ENCODE measurements at regions not wholly inside any gene's neighbourhood (a gene's known extent, or its start where the extent isn't known, plus 50 kb on each side); places are given as distances from the start of the nearest gene placed in this dataset.

DNA sequence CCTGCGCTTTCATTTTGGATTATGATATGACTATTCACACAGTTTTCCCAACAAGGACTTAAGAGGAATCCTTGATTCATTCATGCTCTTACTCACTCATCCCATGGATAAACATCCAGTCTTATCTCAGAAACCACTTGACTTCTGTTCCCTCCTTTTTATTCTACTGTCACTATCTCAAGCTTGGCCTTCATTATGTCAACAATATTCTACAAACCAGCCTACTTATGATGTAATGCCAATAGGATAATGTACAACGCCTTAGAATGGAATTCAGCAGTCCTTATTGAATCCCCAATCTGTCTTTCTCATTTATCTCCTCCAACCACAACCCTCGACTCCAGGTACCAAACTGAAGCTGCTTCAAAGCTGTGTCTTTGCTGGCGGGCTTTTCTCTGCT is 448.5 kb downstream of the PDZRN4 start:
- ChIA-PET CTCF (no interaction called here), POLR2A (no interaction called here)
- no peak for DNase-seq (ENCODE audit: low read depth)
- no peaks in the 10 kb centered on the region for H3K27me3 ChIP-seq (ENCODE audit: control insufficient read depth, insufficient read depth, low read length)
- H3K36me3 ChIP-seq (ENCODE audit: control insufficient read depth, insufficient read depth, low read length): no peaks in the 10 kb centered on the region
- TF ChIP-seq, protein P1, sequence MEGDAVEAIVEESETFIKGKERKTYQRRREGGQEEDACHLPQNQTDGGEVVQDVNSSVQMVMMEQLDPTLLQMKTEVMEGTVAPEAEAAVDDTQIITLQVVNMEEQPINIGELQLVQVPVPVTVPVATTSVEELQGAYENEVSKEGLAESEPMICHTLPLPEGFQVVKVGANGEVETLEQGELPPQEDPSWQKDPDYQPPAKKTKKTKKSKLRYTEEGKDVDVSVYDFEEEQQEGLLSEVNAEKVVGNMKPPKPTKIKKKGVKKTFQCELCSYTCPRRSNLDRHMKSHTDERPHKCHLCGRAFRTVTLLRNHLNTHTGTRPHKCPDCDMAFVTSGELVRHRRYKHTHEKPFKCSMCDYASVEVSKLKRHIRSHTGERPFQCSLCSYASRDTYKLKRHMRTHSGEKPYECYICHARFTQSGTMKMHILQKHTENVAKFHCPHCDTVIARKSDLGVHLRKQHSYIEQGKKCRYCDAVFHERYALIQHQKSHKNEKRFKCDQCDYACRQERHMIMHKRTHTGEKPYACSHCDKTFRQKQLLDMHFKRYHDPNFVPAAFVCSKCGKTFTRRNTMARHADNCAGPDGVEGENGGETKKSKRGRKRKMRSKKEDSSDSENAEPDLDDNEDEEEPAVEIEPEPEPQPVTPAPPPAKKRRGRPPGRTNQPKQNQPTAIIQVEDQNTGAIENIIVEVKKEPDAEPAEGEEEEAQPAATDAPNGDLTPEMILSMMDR (IDR thresholded peaks at IDR 0.05; ENCODE audit: insufficient read depth, low read depth, low read length): no peak
- H3K4me3 ChIP-seq (ENCODE audit: low read depth, low read length): no peak overlapping the region

DNA sequence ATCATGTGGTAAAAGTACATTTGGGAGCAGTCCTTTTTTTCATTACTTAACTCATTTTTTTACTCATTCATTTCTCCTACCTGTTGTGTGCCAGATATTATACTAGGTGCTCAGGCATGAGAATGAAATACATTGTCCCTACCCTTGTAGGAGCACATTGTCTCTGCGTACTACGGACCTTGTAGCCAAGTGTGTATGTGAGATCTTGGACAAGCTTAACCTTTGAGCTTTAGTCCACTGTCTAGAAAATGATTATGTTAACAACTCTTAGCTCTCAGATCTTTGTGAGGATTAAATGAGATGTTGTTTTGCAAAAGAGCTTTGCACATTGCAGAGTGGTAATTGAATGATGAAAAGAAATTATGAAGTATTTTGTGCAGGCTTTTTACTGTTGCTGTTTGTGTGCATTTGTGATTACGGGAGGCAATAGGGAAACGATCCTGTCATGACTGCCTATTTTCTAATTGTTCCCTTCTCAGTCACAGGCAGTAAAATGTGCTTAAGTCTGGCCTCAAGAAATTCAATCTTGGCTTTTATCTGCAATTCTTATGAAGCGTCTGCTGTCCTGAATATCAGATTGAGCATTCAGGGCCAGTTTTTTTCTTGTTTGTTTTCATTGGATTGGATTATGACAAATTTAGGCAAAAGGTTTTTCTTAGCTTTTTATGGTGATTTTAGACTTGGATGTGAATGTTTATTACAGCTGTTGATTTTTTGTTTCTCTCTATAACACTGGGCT is 447.7 kb downstream of the PDZRN4 start:
- Histone ChIP-seq H3K4me3 (ENCODE audit: low read depth, low read length) (no peak overlapping the region), H3K27me3 (ENCODE audit: control insufficient read depth, insufficient read depth, low read length) (no peaks in the 10 kb centered on the region), H3K36me3 (ENCODE audit: control insufficient read depth, insufficient read depth, low read length) (no peaks in the 10 kb centered on the region)
- TF ChIP-seq, protein P1 (IDR thresholded peaks at IDR 0.05; ENCODE audit: insufficient read depth, low read depth, low read length): no peak
- no peak for DNase-seq (ENCODE audit: low read depth)
- ChIA-PET CTCF (no interaction called here), POLR2A (no interaction called here)

DNA sequence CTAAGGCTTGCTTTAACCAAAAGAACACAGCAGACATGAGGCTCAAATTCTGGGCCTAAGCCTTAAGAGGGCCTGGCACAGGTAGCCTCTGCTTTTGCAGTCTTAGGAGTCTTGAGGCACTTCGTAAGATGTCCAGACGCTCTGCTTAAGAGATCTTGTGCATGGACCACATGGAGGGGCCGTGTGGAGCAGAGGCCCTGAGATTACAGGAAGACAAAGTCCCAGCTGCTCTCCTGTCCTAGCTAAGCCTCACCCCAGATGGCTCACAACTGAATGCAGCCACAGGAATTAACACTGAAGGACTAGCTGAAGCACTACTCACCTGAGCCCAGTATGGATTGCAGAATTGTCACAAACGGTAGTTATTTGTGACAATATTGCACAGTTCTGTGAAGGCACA is 446.0 kb downstream of the PDZRN4 start:
- CTCF ChIA-PET: no interaction called here
- TF ChIP-seq, protein P1 (IDR thresholded peaks at IDR 0.05; ENCODE audit: insufficient read depth, low read depth, low read length): no peak
- POLR2A ChIA-PET: no interaction called here

DNA sequence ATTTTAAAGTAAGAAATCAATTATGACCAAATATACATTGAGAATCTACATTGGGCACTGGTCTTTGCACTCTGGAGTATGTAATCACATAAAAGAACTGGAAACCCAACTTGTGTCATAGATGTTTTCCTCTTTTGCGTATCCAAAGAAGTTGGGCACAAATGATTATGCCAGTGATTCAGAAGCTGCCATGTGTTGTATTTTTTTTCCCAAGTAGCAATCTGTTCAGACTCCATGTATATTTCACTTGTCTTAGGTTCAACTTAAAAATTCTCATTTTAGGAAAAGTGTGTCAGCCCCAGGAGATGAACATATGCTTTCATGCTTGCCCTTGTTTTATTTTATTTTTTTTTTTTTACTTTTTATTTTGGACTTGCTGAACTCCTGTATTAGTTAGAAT is 441.5 kb downstream of the PDZRN4 start:
- ChIA-PET POLR2A (no interaction called here), CTCF (no interaction called here)
- no peak for DNase-seq (ENCODE audit: low read depth)
- H3K27me3 ChIP-seq (ENCODE audit: control insufficient read depth, insufficient read depth, low read length): no peaks in the 10 kb centered on the region
- no peaks in the 10 kb centered on the region for H3K36me3 ChIP-seq (ENCODE audit: control insufficient read depth, insufficient read depth, low read length)
- H3K4me3 ChIP-seq (ENCODE audit: low read depth, low read length): no peak overlapping the region
- TF ChIP-seq, protein P1 (IDR thresholded peaks at IDR 0.05; ENCODE audit: insufficient read depth, low read depth, low read length): no peak

More for the DNA sequence above, 446.0 kb downstream of the PDZRN4 start:
- Histone ChIP-seq H3K36me3 (ENCODE audit: control insufficient read depth, insufficient read depth, low read length) (no peaks in the 10 kb centered on the region), H3K27me3 (ENCODE audit: control insufficient read depth, insufficient read depth, low read length) (no peaks in the 10 kb centered on the region), H3K4me3 (ENCODE audit: low read depth, low read length) (no peak overlapping the region)
- no peak for DNase-seq (ENCODE audit: low read depth)

DNA sequence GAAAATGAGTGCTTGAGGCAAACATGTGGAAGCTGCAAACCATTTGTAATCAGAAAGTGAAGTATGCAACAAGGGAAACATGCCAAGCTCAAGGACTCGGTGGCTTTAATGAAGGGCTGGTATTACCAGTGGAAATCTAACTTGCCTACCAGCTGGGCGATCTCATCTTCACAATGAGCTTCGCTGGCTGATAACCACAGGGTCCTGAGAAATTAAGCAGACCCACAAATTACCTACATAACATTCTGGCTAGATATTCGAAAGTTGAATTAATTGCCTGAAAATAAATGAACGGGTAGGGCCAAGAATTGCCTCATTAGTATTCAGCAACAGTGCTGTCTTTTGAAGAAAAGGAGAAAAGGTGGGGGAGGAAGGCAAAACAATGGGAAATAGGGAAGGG is 439.4 kb downstream of the PDZRN4 start:
- Histone ChIP-seq H3K36me3 (ENCODE audit: control insufficient read depth, insufficient read depth, low read length) (no peaks in the 10 kb centered on the region), H3K27me3 (ENCODE audit: control insufficient read depth, insufficient read depth, low read length) (no peaks in the 10 kb centered on the region), H3K4me3 (ENCODE audit: low read depth, low read length) (no peak overlapping the region)
- DNase-seq (ENCODE audit: low read depth): no peak
- TF ChIP-seq, protein P1 (IDR thresholded peaks at IDR 0.05; ENCODE audit: insufficient read depth, low read depth, low read length): no peak
- ChIA-PET POLR2A (no interaction called here), CTCF (no interaction called here)
